ENCODE measurements at regions not wholly inside any gene's neighbourhood (a gene's known extent, or its start where the extent isn't known, plus 50 kb on each side); places are given as distances from the start of the nearest gene placed in this dataset.

- no peaks in the 10 kb centered on the region for H4K20me1 ChIP-seq (ENCODE audit: control insufficient read depth, extremely low read depth, insufficient read depth, low read length)
- peaks cover 3 to 5% of the 10 kb centered on the region in 2 experiments for H3K36me3 ChIP-seq (ENCODE audit: control insufficient read depth in 2 of 2, extremely low read depth in 1 of 2, insufficient read depth in 2 of 2, low read length in 2 of 2)
- H3K4me2 ChIP-seq (ENCODE audit: control insufficient read depth, extremely low read depth, insufficient read depth, low read depth, low read length): peak overlapping the region; percentile 73
- no peaks in the 10 kb centered on the region for H3K27me3 ChIP-seq (ENCODE audit: control insufficient read depth, extremely low read depth, insufficient read depth, low read length)
- peak overlapping the region; percentile 83 for H3K9ac ChIP-seq (ENCODE audit: control insufficient read depth, extremely low read depth, insufficient read depth, low read length)
- peak overlapping the region; percentile 40 to 78 (median 74) for H3K4me3 ChIP-seq (ENCODE audit: control insufficient read depth in 2 of 3, extremely low read depth in 1 of 3, insufficient read depth in 2 of 3, low read depth in 1 of 3, low read length in 3 of 3)
- H3K27ac ChIP-seq (ENCODE audit: control insufficient read depth, insufficient read depth, low read length): peak overlapping the region; percentile 99
- H3K9me3 ChIP-seq (ENCODE audit: control insufficient read depth, low read depth, low read length): no peaks in the 10 kb centered on the region
- dilution Hi-C loops (cut with MboI; ENCODE audit: extremely low pct_ligation_motif_present, low sequenced_read_pairs): no loop called here
- no peak for DNase-seq (ENCODE audit: low read depth, low spot score)
- peaks cover 35% of the 10 kb centered on the region for H3K4me1 ChIP-seq (ENCODE audit: control insufficient read depth, extremely low read depth, insufficient read depth, low read length)
- no peaks in the 10 kb centered on the region for H3K9me1 ChIP-seq (ENCODE audit: control insufficient read depth, extremely low read depth, insufficient read depth, low read length)
- FAIRE-seq: no peak
- TF ChIP-seq CTCF (optimal IDR thresholded peaks at IDR 0.05 in 1 of 3, IDR thresholded peaks at IDR 0.05 in 1 of 3, conservative IDR thresholded peaks at IDR 0.05 in 1 of 3; ENCODE audit: extremely low read depth in 1 of 3, insufficient read depth in 2 of 3, low read length in 3 of 3): peak; percentile 53 to 58 (median 57)
- TF ChIP-seq EZH2 (IDR thresholded peaks at IDR 0.05; ENCODE audit: low read length): no peak
- peaks cover 50% of the 10 kb centered on the region for H3K79me2 ChIP-seq (ENCODE audit: control insufficient read depth, insufficient read depth, low read length)
- no peak overlapping the region for H2AFZ ChIP-seq (ENCODE audit: control insufficient read depth, low read length)
Measured at GRCh38 chr7:130959743-130960207, 225.8 kb upstream of the KLF14 start.

GRCh38 chr7:130960208-130960988, 226.4 kb upstream of the KLF14 start:
- Histone ChIP-seq H3K4me1 (ENCODE audit: control insufficient read depth, extremely low read depth, insufficient read depth, low read length) (peaks cover 35% of the 10 kb centered on the region), H3K9me1 (ENCODE audit: control insufficient read depth, extremely low read depth, insufficient read depth, low read length) (no peaks in the 10 kb centered on the region), H3K4me3 (ENCODE audit: control insufficient read depth in 2 of 3, extremely low read depth in 1 of 3, insufficient read depth in 2 of 3, low read depth in 1 of 3, low read length in 3 of 3) (peak overlapping the region; percentile 40 to 78 (median 74)), H3K36me3 (ENCODE audit: control insufficient read depth in 2 of 2, extremely low read depth in 1 of 2, insufficient read depth in 2 of 2, low read length in 2 of 2) (peaks cover 3 to 5% of the 10 kb centered on the region in 2 experiments), H3K79me2 (ENCODE audit: control insufficient read depth, insufficient read depth, low read length) (peaks cover 44% of the 10 kb centered on the region), H2AFZ (ENCODE audit: control insufficient read depth, low read length) (no peak overlapping the region), H4K20me1 (ENCODE audit: control insufficient read depth, extremely low read depth, insufficient read depth, low read length) (no peaks in the 10 kb centered on the region), H3K4me2 (ENCODE audit: control insufficient read depth, extremely low read depth, insufficient read depth, low read depth, low read length) (peak overlapping the region; percentile 73), H3K9ac (ENCODE audit: control insufficient read depth, extremely low read depth, insufficient read depth, low read length) (peak overlapping the region; percentile 83), H3K27ac (ENCODE audit: control insufficient read depth, insufficient read depth, low read length) (peak overlapping the region; percentile 99), H3K9me3 (ENCODE audit: control insufficient read depth, low read depth, low read length) (no peaks in the 10 kb centered on the region), H3K27me3 (ENCODE audit: control insufficient read depth, extremely low read depth, insufficient read depth, low read length) (no peaks in the 10 kb centered on the region)
- dilution Hi-C loops (cut with MboI; ENCODE audit: extremely low pct_ligation_motif_present, low sequenced_read_pairs): no loop called here
- DNase-seq (ENCODE audit: low read depth, low spot score): peak; percentile 89
- TF ChIP-seq CTCF (optimal IDR thresholded peaks at IDR 0.05 in 1 of 3, IDR thresholded peaks at IDR 0.05 in 1 of 3, conservative IDR thresholded peaks at IDR 0.05 in 1 of 3; ENCODE audit: extremely low read depth in 1 of 3, insufficient read depth in 2 of 3, low read length in 3 of 3): no peak
- TF ChIP-seq EZH2 (IDR thresholded peaks at IDR 0.05; ENCODE audit: low read length): no peak
- peak; percentile 62 for FAIRE-seq

Data from keratinocyte (primary cell).